HFFc6 (cell line): ENCODE measurements at regions not wholly inside any gene's neighbourhood (a gene's known extent, or its start where the extent isn't known, plus 50 kb on each side); places are given as distances from the start of the nearest gene placed in this dataset.
"Not testable (repeated sequence)": the region's sequence is repeated elsewhere in the genome, so short reads cannot be mapped to it uniquely, and the experiment has no call there.

Experiments used
- DNase-seq: peaks from one replicate; pipeline ENCODE4 v3.0.0-alpha.2; 2018
- H3K27ac Mint-ChIP-seq: 2 replicates; pipeline ENCODE4 v1.8.0; 2020; ENCODE audit warnings: mild to moderate bottlenecking, mixed read lengths
- H3K27me3 Mint-ChIP-seq: 2 replicates; pipeline ENCODE4 v1.8.0; 2021; ENCODE audit warnings: mild to moderate bottlenecking, moderate library complexity, mixed read lengths; ENCODE audit not compliant: insufficient read depth
- H3K36me3 Mint-ChIP-seq: 2 replicates; pipeline ENCODE4 v1.8.0; 2021; ENCODE audit warnings: low read depth, mixed read lengths
- H3K4me1 Mint-ChIP-seq: 2 replicates; pipeline ENCODE4 v1.8.0; 2020; ENCODE audit warnings: low read depth, mixed read lengths
- H3K4me3 Mint-ChIP-seq: 2 replicates; pipeline ENCODE4 v1.8.0; 2020; ENCODE audit warnings: mild to moderate bottlenecking, moderate library complexity, mixed read lengths
- H3K9me3 Mint-ChIP-seq: 2 replicates; pipeline ENCODE4 v1.8.0; 2020; ENCODE audit warnings: mild to moderate bottlenecking, mixed read lengths
- CTCF ChIP-seq: fragments of 200-600 bp; sonication (generic); IDR thresholded peaks from 2 replicates; pipeline ENCODE4 v1.5.0; 2021; ENCODE audit warnings: antibody characterized with exemption, mild to moderate bottlenecking

GRCh38 chr9:106107716-106108115 is 413.4 kb downstream of the TMEM38B start:
- H3K4me1 Mint-ChIP-seq = no peaks in the 10 kb centered on the region
- no peak for TF ChIP-seq CTCF
- DNase-seq = no peak
- H3K4me3 Mint-ChIP-seq = no peak overlapping the region
- H3K27me3 Mint-ChIP-seq = no peaks in the 10 kb centered on the region; the same call in 1 of the 2 replicates
- no peaks in the 10 kb centered on the region for H3K36me3 Mint-ChIP-seq
- H3K27ac Mint-ChIP-seq = no peak overlapping the region
- peaks cover 51% of the 10 kb centered on the region for H3K9me3 Mint-ChIP-seq

GRCh38 chr9:106109706-106110105 is 415.4 kb downstream of the TMEM38B start:
- peaks cover 44% of the 10 kb centered on the region for H3K9me3 Mint-ChIP-seq
- not testable (repeated sequence) for H3K4me1 Mint-ChIP-seq, DNase-seq, H3K27me3 Mint-ChIP-seq, H3K36me3 Mint-ChIP-seq, H3K27ac Mint-ChIP-seq, H3K4me3 Mint-ChIP-seq

DNA sequence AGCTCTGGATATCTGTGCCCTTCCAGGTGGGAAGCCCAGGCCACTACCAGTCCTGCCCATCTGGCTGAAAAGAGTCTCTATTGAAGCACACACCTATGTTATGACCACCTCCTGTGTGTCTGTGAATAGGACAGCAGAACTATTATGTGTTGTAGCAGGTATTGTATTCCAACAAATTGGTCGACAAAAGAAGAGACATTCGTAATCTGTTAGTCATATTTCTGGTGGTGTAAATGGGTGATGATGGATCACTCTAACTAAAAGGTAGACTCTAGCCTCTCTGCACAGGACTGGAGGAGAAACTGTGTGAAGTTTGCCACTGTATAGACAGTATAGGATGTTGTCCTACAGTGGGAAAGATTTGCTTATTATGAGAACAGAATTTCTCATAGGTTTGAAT is 416.1 kb downstream of the TMEM38B start:
- DNase-seq = no peak
- H3K4me3 Mint-ChIP-seq = no peak overlapping the region
- no peak for TF ChIP-seq CTCF
- no peak overlapping the region for H3K27ac Mint-ChIP-seq
- H3K36me3 Mint-ChIP-seq = no peaks in the 10 kb centered on the region
- peaks cover 47% of the 10 kb centered on the region for H3K9me3 Mint-ChIP-seq
- H3K4me1 Mint-ChIP-seq = no peaks in the 10 kb centered on the region
- no peaks in the 10 kb centered on the region; the same call in 1 of the 2 replicates for H3K27me3 Mint-ChIP-seq

DNA sequence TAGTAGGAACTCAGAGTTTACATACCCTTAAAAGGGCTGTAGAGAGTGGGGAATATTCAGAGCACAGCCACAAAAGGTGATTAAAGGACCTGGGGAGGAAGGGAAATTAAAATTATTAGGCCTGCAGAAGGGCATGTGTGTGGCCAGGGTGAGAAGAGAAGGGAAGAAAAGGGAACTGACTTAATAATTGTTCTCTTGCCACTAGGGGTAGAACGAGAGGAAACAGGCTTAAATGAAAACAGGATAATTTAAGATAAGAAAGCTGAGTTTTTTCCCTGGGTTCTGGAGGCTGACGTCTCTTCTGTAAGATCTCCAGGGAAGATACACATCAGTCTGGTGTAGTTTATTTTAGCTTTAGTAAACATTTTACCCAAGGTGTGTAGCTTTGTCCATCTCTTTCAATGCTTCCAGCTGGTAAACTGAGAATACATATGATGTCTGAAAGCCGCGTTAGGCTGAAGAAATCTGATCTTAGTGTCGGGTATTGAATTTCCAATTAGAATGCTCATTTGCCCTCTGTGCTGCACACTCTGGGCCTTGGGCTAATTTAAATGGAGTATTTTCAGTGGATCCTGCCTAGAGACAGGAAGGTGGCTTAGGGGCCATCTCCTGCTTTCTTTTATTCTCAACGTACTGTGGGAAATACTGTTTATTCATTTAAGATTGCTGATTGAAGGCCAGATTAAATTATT is 416.8 kb downstream of the TMEM38B start:
- Mint-ChIP-seq H3K9me3 (peaks cover 50% of the 10 kb centered on the region), H3K27me3 (no peaks in the 10 kb centered on the region; the same call in 1 of the 2 replicates), H3K36me3 (no peaks in the 10 kb centered on the region), H3K4me3 (no peak overlapping the region), H3K4me1 (no peaks in the 10 kb centered on the region), H3K27ac (no peak overlapping the region)
- no peak for TF ChIP-seq CTCF
- DNase-seq = no peak

DNA sequence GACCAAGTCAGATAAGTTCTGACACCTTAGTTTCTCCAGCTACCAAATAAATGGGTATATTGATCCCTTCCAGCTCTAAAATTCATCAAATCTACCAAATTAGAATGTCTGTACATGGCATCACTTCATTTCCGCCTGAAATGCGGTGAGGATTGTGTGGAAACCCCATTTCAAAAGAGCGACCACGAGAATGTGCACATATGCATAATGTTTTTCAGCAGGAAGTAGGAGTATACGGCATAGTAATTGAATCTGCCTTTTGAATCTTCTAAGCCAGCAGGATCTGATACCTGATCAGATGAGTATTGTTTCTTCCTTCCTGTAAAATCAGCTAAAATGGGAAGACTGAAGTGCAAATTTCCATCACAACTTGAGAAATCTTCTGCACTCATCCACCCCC is 418.6 kb downstream of the TMEM38B start:
- peaks cover 51% of the 10 kb centered on the region for H3K9me3 Mint-ChIP-seq
- no peaks in the 10 kb centered on the region for H3K4me1 Mint-ChIP-seq
- no peak overlapping the region for H3K4me3 Mint-ChIP-seq
- H3K36me3 Mint-ChIP-seq = no peaks in the 10 kb centered on the region
- no peaks in the 10 kb centered on the region; the same call in 1 of the 2 replicates for H3K27me3 Mint-ChIP-seq
- no peak for DNase-seq
- H3K27ac Mint-ChIP-seq = no peak overlapping the region
- TF ChIP-seq CTCF = no peak

DNA sequence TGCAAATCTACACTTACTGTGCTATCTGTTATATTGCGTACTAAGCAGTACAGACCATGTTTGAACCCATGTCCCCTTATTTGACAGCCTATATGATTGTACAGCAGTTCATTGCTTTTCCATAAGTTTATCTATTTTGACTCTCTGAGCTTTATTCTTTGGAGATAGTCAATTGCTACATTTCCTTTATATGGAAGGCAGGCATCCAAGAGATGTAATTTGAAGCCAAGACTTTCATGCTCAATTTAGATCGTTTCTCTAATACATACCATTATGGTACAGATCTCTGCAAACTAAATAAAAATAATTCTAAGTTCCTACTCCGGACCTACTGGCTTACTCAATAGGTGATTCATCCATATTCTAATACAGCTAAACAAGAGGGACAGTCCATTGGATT is 424.8 kb downstream of the TMEM38B start:
- no peak for DNase-seq
- Mint-ChIP-seq H3K4me3 (no peak overlapping the region), H3K4me1 (no peaks in the 10 kb centered on the region), H3K9me3 (peaks cover 52% of the 10 kb centered on the region), H3K27ac (no peak overlapping the region), H3K27me3 (no peaks in the 10 kb centered on the region), H3K36me3 (no peaks in the 10 kb centered on the region)
- TF ChIP-seq CTCF = no peak
